Uterus (tissue), 3 donors: ENCODE measurements at regions not wholly inside any gene's neighbourhood (a gene's known extent, or its start where the extent isn't known, plus 50 kb on each side); places are given as distances from the start of the nearest gene placed in this dataset.

ENCODE experiments used
- DNase-seq, 2 donors: peaks; one replicate each; pipeline ENCODE4 v3.0.0-alpha.2; 2019 to 2020
- H3K27ac ChIP-seq, 2 donors: fragments of 200-600 bp; sonication (generic); 1 replicate in 1 of 2; 2 replicates in 1 of 2; pipeline ENCODE4 v1.5.1; 2016 to 2018
- H3K27me3 ChIP-seq, 2 donors: fragments of 200-600 bp; sonication (generic); one replicate each; pipeline ENCODE4 v1.5.1; 2018 to 2019; ENCODE audit warnings: control low read depth in 1 of 2
- H3K36me3 ChIP-seq, 2 donors: fragments of 200-600 bp; sonication (generic); one replicate each; pipeline ENCODE4 v1.5.1; 2019; ENCODE audit warnings: control low read depth in 1 of 2
- H3K4me1 ChIP-seq, 2 donors: fragments of 200-600 bp; sonication (generic); one replicate each; pipeline ENCODE4 v1.5.1; 2018 to 2019; ENCODE audit warnings: control low read depth in 1 of 2
- H3K4me3 ChIP-seq, 2 donors: fragments of 200-600 bp; sonication (generic); 1 replicate in 1 of 2; 2 replicates in 1 of 2; pipeline ENCODE4 v1.5.1; 2018 to 2019; ENCODE audit warnings: mild to moderate bottlenecking in 1 of 2
- H3K9me3 ChIP-seq, 2 donors: fragments of 200-600 bp; sonication (generic); one replicate each; pipeline ENCODE4 v1.5.1; 2019; ENCODE audit warnings: control low read depth in 1 of 2
- CTCF ChIP-seq, 4 experiments: fragments of 200-600 bp in 2 of 4; fragments of 450-650 bp in 2 of 4; sonication (generic) in 2 of 4; IDR thresholded peaks; one replicate each; pipeline ENCODE4 v1.5.1; 2016 to 2019; ENCODE audit warnings: antibody characterized with exemption in 4 of 4, mild to moderate bottlenecking in 2 of 4, moderate library complexity in 1 of 4
- POLR2A ChIP-seq, 2 donors: fragments of 450-650 bp; IDR thresholded peaks; one replicate each; pipeline ENCODE4 v1.6.1; 2016; ENCODE audit warnings: antibody characterized with exemption in 2 of 2, mild to moderate bottlenecking in 1 of 2, moderate library complexity in 1 of 2
- intact Hi-C: fragments of 100-400 bp; cut with DNase I; formaldehyde crosslinking; loops from one replicate; pipeline ENCODE4 v1.15.1; 2023; ENCODE audit warnings: low total_unique reads
- donor health status: DM: yes; HTN: yes; CAD: no.

GRCh38 chr7:10211016-10211415 is 762.7 kb upstream of the PHF14 start:
- no peaks in the 10 kb centered on the region for H3K36me3 ChIP-seq
- no peaks in the 10 kb centered on the region for H3K4me1 ChIP-seq
- H3K9me3 ChIP-seq: no peaks in the 10 kb centered on the region
- H3K27me3 ChIP-seq: no peaks in the 10 kb centered on the region
- H3K4me3 ChIP-seq: no peak overlapping the region
- intact Hi-C loops: no loop called here
- TF ChIP-seq POLR2A (IDR thresholded peaks at IDR 0.05) (no peak), CTCF (IDR thresholded peaks at IDR 0.05) (no peak)
- DNase-seq: no peak
- H3K27ac ChIP-seq: no peak overlapping the region

GRCh38 chr7:10211861-10212260 is 761.8 kb upstream of the PHF14 start:
- Histone ChIP-seq H3K4me1 (no peaks in the 10 kb centered on the region), H3K9me3 (no peaks in the 10 kb centered on the region), H3K27ac (no peak overlapping the region), H3K4me3 (no peak overlapping the region), H3K36me3 (no peaks in the 10 kb centered on the region), H3K27me3 (no peaks in the 10 kb centered on the region)
- TF ChIP-seq CTCF (IDR thresholded peaks at IDR 0.05) (no peak), POLR2A (IDR thresholded peaks at IDR 0.05) (no peak)
- DNase-seq: no peak
- intact Hi-C loops: no loop called here

- Histone ChIP-seq H3K36me3 (no peaks in the 10 kb centered on the region), H3K27me3 (no peaks in the 10 kb centered on the region), H3K4me1 (no peaks in the 10 kb centered on the region), H3K9me3 (no peaks in the 10 kb centered on the region), H3K27ac (no peak overlapping the region), H3K4me3 (no peak overlapping the region)
- TF ChIP-seq CTCF (IDR thresholded peaks at IDR 0.05) (no peak), POLR2A (IDR thresholded peaks at IDR 0.05) (no peak)
- intact Hi-C loops: no loop called here
- no peak for DNase-seq
Measured at GRCh38 chr7:10212649-10213048, 761.0 kb upstream of the PHF14 start.

GRCh38 chr7:10216462-10216861 is 757.2 kb upstream of the PHF14 start:
- intact Hi-C loops: no loop called here
- no peak for TF ChIP-seq CTCF (IDR thresholded peaks at IDR 0.05)
- no peak overlapping the region for H3K27ac ChIP-seq

GRCh38 chr7:10221084-10221483 is 752.6 kb upstream of the PHF14 start:
- Histone ChIP-seq H3K4me1 (no peaks in the 10 kb centered on the region), H3K9me3 (no peaks in the 10 kb centered on the region), H3K36me3 (no peaks in the 10 kb centered on the region), H3K27ac (no peak overlapping the region), H3K27me3 (no peaks in the 10 kb centered on the region), H3K4me3 (no peak overlapping the region)
- no peak for DNase-seq
- TF ChIP-seq CTCF (IDR thresholded peaks at IDR 0.05): no peak
- no peak for TF ChIP-seq POLR2A (IDR thresholded peaks at IDR 0.05)
- intact Hi-C loops: no loop called here

More at GRCh38 chr7:10216462-10216861, 757.2 kb upstream of the PHF14 start:
- Histone ChIP-seq H3K27me3 (no peaks in the 10 kb centered on the region), H3K9me3 (no peaks in the 10 kb centered on the region), H3K4me1 (no peaks in the 10 kb centered on the region), H3K36me3 (no peaks in the 10 kb centered on the region), H3K4me3 (no peak overlapping the region)
- no peak for DNase-seq
